ENCODE measurements at regions not wholly inside any gene's neighbourhood (a gene's known extent, or its start where the extent isn't known, plus 50 kb on each side); places are given as distances from the start of the nearest gene placed in this dataset.
"Not testable (repeated sequence)": the region's sequence is repeated elsewhere in the genome, so short reads cannot be mapped to it uniquely, and the experiment has no call there.

- H3K27me3 ChIP-seq = no peaks in the 10 kb centered on the region
- H3K4me1 ChIP-seq = no peaks in the 10 kb centered on the region
- intact Hi-C loops (cut with DNase I; ENCODE audit: low total_unique reads) = no loop called here
- H3K36me3 ChIP-seq = no peaks in the 10 kb centered on the region
- WGBS, 5 donors = 86 to 96% (median 93%) methylated on average over 6 of the region's 6 CpGs
- no peaks in the 10 kb centered on the region for H3K9me3 ChIP-seq
- TF ChIP-seq POLR2AphosphoS5 (IDR thresholded peaks at IDR 0.05) = no peak
- no peak for TF ChIP-seq EP300 (IDR thresholded peaks at IDR 0.05)
- TF ChIP-seq POLR2A (IDR thresholded peaks at IDR 0.05) = no peak
- H3K27ac ChIP-seq = no peak overlapping the region
- H3K4me3 ChIP-seq = no peak overlapping the region
- no peak for DNase-seq
Observed at GRCh38 chr10:25103703-25104102, 71.1 kb upstream of the GPR158 start.

DNA sequence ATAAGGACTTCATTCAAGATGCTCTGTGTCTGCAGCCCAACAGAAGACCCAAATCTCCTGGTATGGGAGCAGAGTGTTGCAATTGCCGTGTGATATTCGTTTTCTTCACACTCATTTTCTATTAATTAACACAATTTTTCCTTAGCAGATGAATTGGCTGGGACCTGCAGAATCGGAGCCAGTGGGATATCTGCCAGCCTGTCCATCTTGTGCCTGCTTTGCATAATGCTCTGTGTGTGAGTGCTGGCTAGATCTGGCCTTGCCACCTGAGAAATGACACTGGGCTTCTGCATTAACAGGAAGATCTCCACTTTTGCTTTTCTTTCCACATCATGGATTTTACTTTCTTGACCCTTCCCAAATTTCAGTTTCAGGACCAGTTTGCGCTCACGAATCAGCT is 70.4 kb upstream of the GPR158 start:
- intact Hi-C loops (cut with DNase I; ENCODE audit: low total_unique reads) = no loop called here

DNA sequence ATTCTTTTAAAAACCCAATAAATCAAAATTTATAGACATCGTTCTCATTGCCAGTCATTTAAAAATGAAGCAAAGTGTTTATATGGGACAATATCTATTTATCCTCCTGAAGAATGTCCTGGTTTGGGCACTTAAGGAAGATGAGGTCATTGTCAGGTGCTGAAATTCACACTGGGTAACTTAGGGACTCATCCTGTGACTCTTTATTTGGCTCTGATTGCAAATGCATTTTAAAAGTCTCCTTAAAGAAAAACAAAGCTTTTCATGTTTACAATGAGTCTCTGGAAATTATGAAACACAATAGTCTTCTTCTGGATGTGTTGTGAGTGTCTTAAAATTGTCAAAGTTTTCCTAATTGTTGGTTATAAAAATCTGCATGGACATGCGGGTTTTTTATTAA is 69.5 kb upstream of the GPR158 start:
- WGBS, 5 donors = 67 to 85% (median 73%) methylated on average over 2 of the region's 2 CpGs
- Histone ChIP-seq H3K4me3 (no peak overlapping the region), H3K36me3 (no peaks in the 10 kb centered on the region), H3K27me3 (no peaks in the 10 kb centered on the region), H3K4me1 (no peaks in the 10 kb centered on the region), H3K27ac (no peak overlapping the region), H3K9me3 (no peaks in the 10 kb centered on the region)
- TF ChIP-seq POLR2A (IDR thresholded peaks at IDR 0.05) (no peak), EP300 (IDR thresholded peaks at IDR 0.05) (no peak), POLR2AphosphoS5 (IDR thresholded peaks at IDR 0.05) (no peak), CTCF (IDR thresholded peaks at IDR 0.05) (no peak)
- intact Hi-C loops (cut with DNase I; ENCODE audit: low total_unique reads) = no loop called here
- no peak for DNase-seq

More for the DNA sequence above, 70.4 kb upstream of the GPR158 start:
- WGBS, 5 donors = 73 to 81% (median 78%) methylated on average over 5 of the region's 5 CpGs
- no peak for TF ChIP-seq POLR2AphosphoS5 (IDR thresholded peaks at IDR 0.05)
- no peak for TF ChIP-seq CTCF (IDR thresholded peaks at IDR 0.05)
- no peak for TF ChIP-seq POLR2A (IDR thresholded peaks at IDR 0.05)
- no peak for TF ChIP-seq EP300 (IDR thresholded peaks at IDR 0.05)
- H3K4me1 ChIP-seq = no peaks in the 10 kb centered on the region
- no peak overlapping the region for H3K4me3 ChIP-seq
- H3K9me3 ChIP-seq = no peaks in the 10 kb centered on the region
- no peaks in the 10 kb centered on the region for H3K27me3 ChIP-seq
- H3K36me3 ChIP-seq = no peaks in the 10 kb centered on the region
- no peak for DNase-seq
- H3K27ac ChIP-seq = no peak overlapping the region

DNA sequence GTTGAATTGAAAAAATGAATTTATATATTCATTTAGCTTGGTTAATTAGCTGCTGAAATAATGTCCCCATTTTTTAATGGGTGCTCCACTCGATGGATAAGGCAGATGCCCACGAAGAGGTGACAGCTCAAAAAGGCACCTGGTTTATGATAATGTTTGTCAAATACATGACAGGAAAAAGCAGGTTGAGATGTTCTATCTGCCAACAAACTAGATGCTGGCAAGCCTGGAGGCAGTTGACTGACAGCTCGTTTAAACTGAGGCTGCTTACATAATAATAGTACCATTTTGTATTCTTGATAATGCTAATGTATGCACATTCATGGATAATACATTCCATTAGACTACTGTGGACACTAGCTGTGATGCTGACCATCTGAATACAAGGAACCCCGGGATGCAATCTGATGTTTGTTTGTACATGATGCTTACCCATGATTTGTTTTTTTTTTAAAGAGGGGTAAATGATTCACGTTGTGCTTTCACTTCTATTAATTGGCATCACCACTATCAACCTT is 69.0 kb upstream of the GPR158 start:
- no peak overlapping the region for H3K27ac ChIP-seq
- intact Hi-C loops (cut with DNase I; ENCODE audit: low total_unique reads) = no loop called here
- H3K4me1 ChIP-seq = no peaks in the 10 kb centered on the region
- no peaks in the 10 kb centered on the region for H3K27me3 ChIP-seq
- no peaks in the 10 kb centered on the region for H3K36me3 ChIP-seq
- no peaks in the 10 kb centered on the region for H3K9me3 ChIP-seq
- DNase-seq = no peak
- 34 to 47% (median 39%) methylated on average over 5 of the region's 5 CpGs for WGBS, 5 donors
- TF ChIP-seq EP300 (IDR thresholded peaks at IDR 0.05) (no peak), POLR2A (IDR thresholded peaks at IDR 0.05) (no peak), CTCF (IDR thresholded peaks at IDR 0.05) (no peak), POLR2AphosphoS5 (IDR thresholded peaks at IDR 0.05) (no peak)
- H3K4me3 ChIP-seq = no peak overlapping the region

DNA sequence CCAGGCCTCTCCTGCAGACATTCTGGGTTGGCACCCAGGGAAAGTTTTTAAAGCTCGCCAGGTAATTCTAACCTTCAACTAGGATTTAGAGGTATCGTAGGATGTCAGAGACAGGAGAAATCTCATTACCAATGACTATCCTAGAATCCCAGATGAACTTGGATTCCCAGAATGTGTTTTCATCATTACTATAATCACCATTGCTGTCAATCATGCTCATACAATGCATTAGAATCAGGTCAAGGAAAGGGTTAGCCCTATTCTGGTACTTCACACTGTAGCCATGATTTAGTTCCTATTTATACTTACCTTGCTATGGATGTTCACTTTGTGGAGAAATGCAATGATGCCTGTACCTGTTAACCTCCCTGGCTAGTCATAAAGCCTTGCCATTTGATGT is 67.0 kb upstream of the GPR158 start:
- no peaks in the 10 kb centered on the region for H3K9me3 ChIP-seq
- no peak overlapping the region for H3K27ac ChIP-seq
- H3K4me1 ChIP-seq = no peaks in the 10 kb centered on the region
- peaks cover 0 to 3% (median 0%) of the 10 kb centered on the region in 3 donors for H3K27me3 ChIP-seq
- H3K36me3 ChIP-seq = no peaks in the 10 kb centered on the region
- TF ChIP-seq CTCF (IDR thresholded peaks at IDR 0.05) = no peak
- no peak for TF ChIP-seq EP300 (IDR thresholded peaks at IDR 0.05)
- no peak for TF ChIP-seq POLR2A (IDR thresholded peaks at IDR 0.05)
- TF ChIP-seq POLR2AphosphoS5 (IDR thresholded peaks at IDR 0.05) = no peak
- H3K4me3 ChIP-seq = no peak overlapping the region
- WGBS, 5 donors = 88 to 97% (median 96%) methylated on average over 2 of the region's 2 CpGs
- no peak for DNase-seq
- intact Hi-C loops (cut with DNase I; ENCODE audit: low total_unique reads) = no loop called here

DNA sequence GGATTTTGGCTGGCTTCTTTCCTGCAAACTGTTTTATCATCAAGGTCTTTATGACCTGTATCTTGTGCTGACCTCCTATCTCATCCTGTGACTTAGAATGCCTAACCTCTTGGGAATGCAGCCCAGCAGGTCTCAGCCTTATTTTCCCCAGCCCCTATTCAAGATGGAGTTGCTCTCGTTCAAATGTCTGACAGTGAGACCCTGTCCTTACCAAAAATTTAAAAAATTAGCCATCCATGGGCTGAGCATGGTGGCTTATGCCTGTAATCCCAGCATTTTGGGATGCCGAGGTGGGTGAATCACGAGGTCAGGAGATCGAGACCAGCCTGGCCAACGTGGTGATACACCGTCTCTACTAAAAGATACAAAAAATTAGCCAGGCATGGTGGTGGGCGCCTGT is 64.9 kb upstream of the GPR158 start:
- H3K27ac ChIP-seq; H3K4me3 ChIP-seq; DNase-seq; H3K36me3 ChIP-seq; intact Hi-C loops (cut with DNase I; ENCODE audit: low total_unique reads); H3K9me3 ChIP-seq: not testable (repeated sequence)
- 81 to 91% (median 88%) methylated on average over 7 of the region's 7 CpGs for WGBS, 5 donors
- Histone ChIP-seq H3K4me1 (peaks cover 3 to 10% (median 7%) of the 10 kb centered on the region in 4 donors), H3K27me3 (peaks cover 0 to 11% (median 0%) of the 10 kb centered on the region in 3 donors)
